Esophagus squamous epithelium (tissue), 5 donors: ENCODE measurements at regions not wholly inside any gene's neighbourhood (a gene's known extent, or its start where the extent isn't known, plus 50 kb on each side); places are given as distances from the start of the nearest gene placed in this dataset.

Experiments used
- DNase-seq: peaks from one replicate; lab custom pipeline; 2025; lab: John Stamatoyannopoulos, UW
- H3K27ac ChIP-seq, 4 donors: fragments of 200-600 bp; sonication (generic); one replicate each; pipeline ENCODE4 v1.5.1; 2016 to 2019; ENCODE audit warnings: mild to moderate bottlenecking in 1 of 4
- H3K27me3 ChIP-seq, 4 donors: fragments of 200-600 bp; sonication (generic); 1 replicate in 3 of 4; 2 replicates in 1 of 4; pipeline versions ENCODE4 v1.5.1 to v1.6.0; 2017 to 2021; ENCODE audit warnings: antibody characterized with exemption in 1 of 4
- H3K36me3 ChIP-seq, 3 donors: fragments of 200-600 bp; sonication (generic); one replicate each; pipeline ENCODE4 v1.5.1; 2016 to 2019
- H3K4me1 ChIP-seq, 3 donors: fragments of 200-600 bp; sonication (generic); one replicate each; pipeline ENCODE4 v1.5.1; 2017 to 2019
- H3K4me3 ChIP-seq, 4 donors: fragments of 200-600 bp; sonication (generic); 1 replicate in 3 of 4; 2 replicates in 1 of 4; pipeline ENCODE4 v1.5.1; 2016 to 2019; ENCODE audit warnings: mild to moderate bottlenecking in 2 of 4, moderate library complexity in 1 of 4
- H3K9me3 ChIP-seq, 3 donors: fragments of 200-600 bp; sonication (generic); one replicate each; pipeline ENCODE4 v1.5.1; 2016 to 2019
- CTCF ChIP-seq, 6 experiments: fragments of 450-650 bp in 4 of 6; fragments of 200-600 bp in 2 of 6; sonication (generic) in 2 of 6; IDR thresholded peaks; one replicate each; pipeline ENCODE4 v1.5.1; 2016 to 2019; ENCODE audit warnings: antibody characterized with exemption in 6 of 6, mild to moderate bottlenecking in 4 of 6, moderate library complexity in 4 of 6
- POLR2A ChIP-seq, 4 donors: fragments of 450-650 bp; IDR thresholded peaks; one replicate each; pipeline ENCODE4 v1.6.1; 2017; ENCODE audit warnings: antibody characterized with exemption in 4 of 4, mild to moderate bottlenecking in 4 of 4, moderate library complexity in 3 of 4
- WGBS, 2 donors: methylation state at CpG; one replicate each; pipeline ENCODE4 v1.1.5; 2018; 5-methylcytosine and 5-hydroxymethylcytosine counted together
- intact Hi-C: fragments of 100-400 bp; cut with DNase I; formaldehyde crosslinking; loops from one replicate; pipeline ENCODE4 v1.15.0; 2022
- donor health status: DM: yes; HTN: yes; CAD: no.

GRCh38 chr4:144209491-144209890 lies 69.0 kb upstream of the GYPA start:
- TF ChIP-seq CTCF (IDR thresholded peaks at IDR 0.05): no peak
- no peak for TF ChIP-seq POLR2A (IDR thresholded peaks at IDR 0.05)
- H3K9me3 ChIP-seq: no peaks in the 10 kb centered on the region
- H3K27ac ChIP-seq: no peak overlapping the region
- intact Hi-C loops: no loop called here
- H3K4me1 ChIP-seq: no peaks in the 10 kb centered on the region
- no peaks in the 10 kb centered on the region for H3K36me3 ChIP-seq
- 59 to 61% methylated on average over 4 of the region's 4 CpGs for WGBS, 2 donors
- no peaks in the 10 kb centered on the region for H3K27me3 ChIP-seq
- no peak overlapping the region for H3K4me3 ChIP-seq
- DNase-seq: no peak

GRCh38 chr4:144213371-144213770 lies 72.9 kb upstream of the GYPA start:
- Histone ChIP-seq H3K27me3 (no peaks in the 10 kb centered on the region), H3K4me3 (no peak overlapping the region), H3K27ac (no peak overlapping the region), H3K36me3 (no peaks in the 10 kb centered on the region), H3K4me1 (no peaks in the 10 kb centered on the region), H3K9me3 (no peaks in the 10 kb centered on the region)
- WGBS, 2 donors: 72 to 85% methylated on average over 4 of the region's 4 CpGs
- DNase-seq: no peak
- TF ChIP-seq POLR2A (IDR thresholded peaks at IDR 0.05) (no peak), CTCF (IDR thresholded peaks at IDR 0.05) (no peak)
- intact Hi-C loops: no loop called here

- no peak overlapping the region for H3K27ac ChIP-seq
- TF ChIP-seq CTCF (IDR thresholded peaks at IDR 0.05): no peak
- no peak for TF ChIP-seq POLR2A (IDR thresholded peaks at IDR 0.05)
- H3K4me3 ChIP-seq: no peak overlapping the region
- no peaks in the 10 kb centered on the region for H3K27me3 ChIP-seq
- DNase-seq: no peak
- H3K36me3 ChIP-seq: no peaks in the 10 kb centered on the region
- intact Hi-C loops: no loop called here
- WGBS, 2 donors: 81 to 87% methylated on average over 1 of the region's 1 CpG
- no peaks in the 10 kb centered on the region for H3K9me3 ChIP-seq
- no peaks in the 10 kb centered on the region for H3K4me1 ChIP-seq
Measured at GRCh38 chr4:144223149-144223548, 82.6 kb upstream of the GYPA start.

GRCh38 chr4:144223661-144224060 lies 83.1 kb upstream of the GYPA start:
- no peak overlapping the region for H3K27ac ChIP-seq
- no peaks in the 10 kb centered on the region for H3K27me3 ChIP-seq
- no peaks in the 10 kb centered on the region for H3K4me1 ChIP-seq
- intact Hi-C loops: no loop called here
- 70 to 74% methylated on average over 2 of the region's 2 CpGs for WGBS, 2 donors
- no peaks in the 10 kb centered on the region for H3K9me3 ChIP-seq
- TF ChIP-seq POLR2A (IDR thresholded peaks at IDR 0.05) (no peak), CTCF (IDR thresholded peaks at IDR 0.05) (no peak)
- no peak overlapping the region for H3K4me3 ChIP-seq
- no peak for DNase-seq
- H3K36me3 ChIP-seq: no peaks in the 10 kb centered on the region

GRCh38 chr4:144259285-144259684 lies 118.8 kb upstream of the GYPA start:
- Histone ChIP-seq H3K27ac (no peak overlapping the region), H3K36me3 (no peaks in the 10 kb centered on the region), H3K4me1 (no peaks in the 10 kb centered on the region), H3K9me3 (peaks cover 0 to 7% (median 0%) of the 10 kb centered on the region in 3 donors), H3K27me3 (no peaks in the 10 kb centered on the region), H3K4me3 (no peak overlapping the region)
- no peak for DNase-seq
- TF ChIP-seq POLR2A (IDR thresholded peaks at IDR 0.05) (no peak), CTCF (IDR thresholded peaks at IDR 0.05) (no peak)
- WGBS, 2 donors: 87 to 89% methylated on average over 1 of the region's 1 CpG
- intact Hi-C loops: no loop called here
